ENCODE measurements at regions not wholly inside any gene's neighbourhood (a gene's known extent, or its start where the extent isn't known, plus 50 kb on each side); places are given as distances from the start of the nearest gene placed in this dataset.

DNA sequence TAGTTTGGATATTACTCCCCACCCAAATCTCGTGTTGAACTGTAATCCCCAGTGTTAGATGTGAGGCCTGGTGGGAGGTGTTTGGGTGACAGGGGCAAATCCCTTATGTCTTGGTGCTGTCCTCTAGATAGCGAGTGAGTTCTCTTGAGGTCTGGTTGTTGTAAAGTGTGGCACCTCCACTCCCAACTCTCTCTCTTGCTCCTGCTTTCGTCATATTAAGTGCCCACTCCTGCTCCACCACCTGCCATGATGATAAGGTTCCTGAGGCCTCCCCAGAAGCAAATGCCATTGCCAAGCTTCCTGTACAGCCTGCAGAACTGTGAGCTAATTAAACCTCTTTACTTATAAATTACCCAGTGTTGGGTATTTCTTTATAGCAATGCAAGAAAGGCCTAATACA, 944.3 kb downstream of the ADGRL3 start:
- Histone ChIP-seq H3K9me3 (no peaks in the 10 kb centered on the region), H3K36me3 (ENCODE audit: low read depth, missing control alignments) (no peaks in the 10 kb centered on the region), H3K4me1 (no peaks in the 10 kb centered on the region), H3K4me3 (no peak overlapping the region), H3K27me3 (no peaks in the 10 kb centered on the region), H3K27ac (no peak overlapping the region)
- DNase-seq = no peak
- TF ChIP-seq, protein P1, sequence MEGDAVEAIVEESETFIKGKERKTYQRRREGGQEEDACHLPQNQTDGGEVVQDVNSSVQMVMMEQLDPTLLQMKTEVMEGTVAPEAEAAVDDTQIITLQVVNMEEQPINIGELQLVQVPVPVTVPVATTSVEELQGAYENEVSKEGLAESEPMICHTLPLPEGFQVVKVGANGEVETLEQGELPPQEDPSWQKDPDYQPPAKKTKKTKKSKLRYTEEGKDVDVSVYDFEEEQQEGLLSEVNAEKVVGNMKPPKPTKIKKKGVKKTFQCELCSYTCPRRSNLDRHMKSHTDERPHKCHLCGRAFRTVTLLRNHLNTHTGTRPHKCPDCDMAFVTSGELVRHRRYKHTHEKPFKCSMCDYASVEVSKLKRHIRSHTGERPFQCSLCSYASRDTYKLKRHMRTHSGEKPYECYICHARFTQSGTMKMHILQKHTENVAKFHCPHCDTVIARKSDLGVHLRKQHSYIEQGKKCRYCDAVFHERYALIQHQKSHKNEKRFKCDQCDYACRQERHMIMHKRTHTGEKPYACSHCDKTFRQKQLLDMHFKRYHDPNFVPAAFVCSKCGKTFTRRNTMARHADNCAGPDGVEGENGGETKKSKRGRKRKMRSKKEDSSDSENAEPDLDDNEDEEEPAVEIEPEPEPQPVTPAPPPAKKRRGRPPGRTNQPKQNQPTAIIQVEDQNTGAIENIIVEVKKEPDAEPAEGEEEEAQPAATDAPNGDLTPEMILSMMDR (IDR thresholded peaks at IDR 0.05) = no peak
- TF ChIP-seq POLR2A (IDR thresholded peaks at IDR 0.05) = no peak
- intact Hi-C loops (cut with DNase I; ENCODE audit: low total_unique reads) = no loop called here
- WGBS, 2 donors = 81 to 85% methylated on average over 3 of the region's 3 CpGs

DNA sequence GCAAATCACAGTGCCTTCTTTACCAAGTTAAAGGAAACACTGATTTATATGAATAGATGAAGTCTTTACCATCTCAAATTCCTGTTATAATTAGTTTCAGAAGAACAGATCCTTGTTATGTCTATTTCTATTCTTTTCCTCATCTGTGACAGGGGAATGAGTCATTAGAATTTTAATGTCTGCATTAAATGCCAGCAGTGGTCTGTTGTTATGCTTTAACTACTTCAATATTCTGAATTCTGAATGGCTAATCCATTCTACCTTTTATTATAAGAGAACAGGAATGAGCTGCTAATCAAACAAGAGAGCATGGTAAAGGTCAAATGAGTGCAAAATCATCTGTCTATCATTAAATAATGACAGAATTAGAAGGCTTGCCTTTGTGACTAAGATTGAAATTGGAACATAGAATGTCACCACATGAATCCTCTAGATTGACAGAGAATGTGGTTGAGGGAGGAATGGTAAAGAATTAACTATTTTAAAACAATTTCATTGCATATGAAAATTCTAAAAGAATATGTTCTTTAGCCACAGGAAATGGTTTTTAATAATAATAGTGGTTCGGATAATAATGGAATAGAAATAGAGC, 935.5 kb downstream of the ADGRL3 start:
- TF ChIP-seq POLR2A (IDR thresholded peaks at IDR 0.05) = no peak
- TF ChIP-seq, protein P1 (IDR thresholded peaks at IDR 0.05) = no peak
- intact Hi-C loops (cut with DNase I; ENCODE audit: low total_unique reads) = no loop called here
- no peaks in the 10 kb centered on the region for H3K36me3 ChIP-seq (ENCODE audit: low read depth, missing control alignments)
- no peak overlapping the region for H3K27ac ChIP-seq
- no peak for DNase-seq
- no peaks in the 10 kb centered on the region for H3K4me1 ChIP-seq
- H3K4me3 ChIP-seq = no peak overlapping the region
- WGBS, 2 donors = 86 to 91% methylated on average over 1 of the region's 1 CpG
- no peaks in the 10 kb centered on the region for H3K27me3 ChIP-seq
- H3K9me3 ChIP-seq = no peaks in the 10 kb centered on the region

DNA sequence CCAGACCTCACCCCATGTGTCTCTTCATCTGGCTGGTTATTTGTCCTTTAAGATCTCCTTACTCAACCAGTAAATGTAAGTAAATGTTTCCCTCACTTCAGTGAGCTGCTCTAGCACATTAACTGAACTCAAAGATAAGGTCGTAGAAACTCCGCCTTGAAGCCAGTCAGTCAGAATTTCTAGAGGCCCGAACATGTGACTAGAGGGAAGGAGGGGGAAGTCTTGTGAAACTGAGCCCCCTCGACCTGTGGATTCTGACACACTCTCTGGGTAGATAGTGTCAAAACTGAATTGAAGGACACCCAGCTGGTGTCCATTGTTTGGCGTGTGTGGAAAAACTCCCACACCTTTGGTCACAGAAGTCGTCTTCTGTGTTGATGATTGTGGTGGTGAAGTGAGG, 933.9 kb downstream of the ADGRL3 start:
- Histone ChIP-seq H3K27ac (no peak overlapping the region), H3K4me1 (no peaks in the 10 kb centered on the region), H3K36me3 (ENCODE audit: low read depth, missing control alignments) (no peaks in the 10 kb centered on the region), H3K9me3 (no peaks in the 10 kb centered on the region), H3K4me3 (no peak overlapping the region), H3K27me3 (no peaks in the 10 kb centered on the region)
- TF ChIP-seq, protein P1 (IDR thresholded peaks at IDR 0.05) = no peak
- no peak for TF ChIP-seq POLR2A (IDR thresholded peaks at IDR 0.05)
- 75 to 82% methylated on average over 6 of the region's 6 CpGs for WGBS, 2 donors
- no peak for DNase-seq
- intact Hi-C loops (cut with DNase I; ENCODE audit: low total_unique reads) = no loop called here

DNA sequence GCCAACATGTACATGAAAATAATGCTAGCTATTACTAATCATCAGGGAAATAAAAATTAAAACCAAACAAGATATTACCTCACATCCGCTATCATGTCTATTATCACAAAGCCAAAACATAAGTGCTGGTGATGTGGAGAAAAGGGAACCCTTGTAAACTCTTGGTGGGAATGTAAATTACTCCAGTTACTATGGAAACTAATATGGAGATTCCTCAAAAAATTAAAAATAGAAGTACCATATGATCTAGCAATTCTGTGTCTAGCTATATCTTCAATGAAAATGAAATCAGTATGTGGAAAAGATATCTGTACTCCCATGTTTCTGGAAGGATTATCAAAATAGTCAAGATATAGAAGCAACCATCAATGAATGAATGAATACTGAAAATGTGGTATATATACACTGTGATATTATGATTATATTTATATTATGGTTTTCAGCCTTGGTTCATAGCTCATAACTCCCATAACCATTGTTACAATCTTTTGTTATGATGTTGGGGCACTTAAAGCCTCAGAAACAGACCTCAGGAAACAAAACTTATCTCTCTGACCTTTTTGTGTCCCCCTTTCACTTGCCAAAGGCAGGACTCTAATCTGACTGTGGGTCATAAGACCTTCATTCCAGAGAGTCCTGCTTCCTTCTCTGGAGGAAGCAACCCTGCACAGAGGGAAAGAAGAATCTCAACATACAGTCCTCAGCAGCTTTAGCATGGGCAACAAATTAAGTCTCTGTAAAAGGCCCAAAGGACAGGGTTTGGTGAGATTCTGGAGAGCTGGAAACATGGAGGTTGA, 933.2 kb downstream of the ADGRL3 start:
- intact Hi-C loops (cut with DNase I; ENCODE audit: low total_unique reads) = no loop called here
- DNase-seq = no peak
- Histone ChIP-seq H3K27ac (no peak overlapping the region), H3K4me1 (no peaks in the 10 kb centered on the region), H3K4me3 (no peak overlapping the region), H3K36me3 (ENCODE audit: low read depth, missing control alignments) (no peaks in the 10 kb centered on the region), H3K27me3 (no peaks in the 10 kb centered on the region), H3K9me3 (no peaks in the 10 kb centered on the region)
- 86 to 92% methylated on average over 1 of the region's 1 CpG for WGBS, 2 donors
- TF ChIP-seq, protein P1 (IDR thresholded peaks at IDR 0.05) = no peak
- no peak for TF ChIP-seq POLR2A (IDR thresholded peaks at IDR 0.05)

Data from testis (tissue), 2 donors.